PC-9 (cell line): ENCODE measurements at regions not wholly inside any gene's neighbourhood (a gene's known extent, or its start where the extent isn't known, plus 50 kb on each side); places are given as distances from the start of the nearest gene placed in this dataset.

Source experiments
- BruUV-seq: library from RNA; stranded (reverse); fragments of 400-500 nt; replicated peaks from 2 replicates; lab custom pipeline; 2021; lab: Mats Ljungman, UMichigan
- CTCF ChIA-PET: fragments of 300-600 bp; sonication (Branson Sonifier 250); formaldehyde crosslinking; loops from one replicate; lab custom pipeline; 2022; ENCODE audit warnings: antibody characterized with exemption; lab: Charles Lee
- POLR2A ChIA-PET: fragments of 300-600 bp; sonication (Branson Sonifier 250); formaldehyde crosslinking; loops from one replicate; lab custom pipeline; 2022; ENCODE audit warnings: antibody characterized with exemption; ENCODE audit not compliant: unreplicated experiment; lab: Charles Lee
- DNase-seq, 2 experiments: peaks; one replicate each; pipeline versions ENCODE4 v3.0.0 to v3.0.0-alpha.2; 2015 to 2022; ENCODE audit warnings: mixed read lengths in 1 of 2
- H2AFZ ChIP-seq: fragments of 200-600 bp; sonication (generic); 2 replicates; pipeline ENCODE4 v1.8.1; 2017; ENCODE audit warnings: antibody characterized with exemption
- H3F3A ChIP-seq: fragments of 200-600 bp; sonication (generic); 2 replicates; pipeline ENCODE4 v1.8.1; 2017; ENCODE audit warnings: antibody characterized with exemption, mild to moderate bottlenecking, low read depth; ENCODE audit not compliant: insufficient read depth
- H3K27ac ChIP-seq: fragments of 200-600 bp; sonication (generic); 2 replicates; pipeline ENCODE4 v1.6.1; 2016; ENCODE audit warnings: mixed run types
- H3K27me3 ChIP-seq: fragments of 200-600 bp; sonication (generic); 2 replicates; pipeline ENCODE4 v1.6.1; 2016; ENCODE audit warnings: low read depth, mixed run types; ENCODE audit not compliant: insufficient read depth
- H3K36me3 ChIP-seq: fragments of 200-600 bp; sonication (generic); 2 replicates; pipeline ENCODE4 v1.6.1; 2016; ENCODE audit warnings: low read depth, mixed run types
- H3K4me1 ChIP-seq: fragments of 200-600 bp; sonication (generic); replicated peaks from 2 replicates; pipeline ENCODE4 v1.6.1; 2016; ENCODE audit warnings: mixed run types; ENCODE audit not compliant: insufficient read depth
- H3K4me2 ChIP-seq: fragments of 200-600 bp; sonication (generic); 2 replicates; pipeline ENCODE4 v1.6.1; 2017; ENCODE audit warnings: mixed run types
- H3K4me3 ChIP-seq: fragments of 200-600 bp; sonication (generic); 2 replicates; pipeline ENCODE4 v1.6.1; 2016; ENCODE audit warnings: mixed run types
- H3K79me2 ChIP-seq: fragments of 200-600 bp; sonication (generic); 2 replicates; pipeline ENCODE4 v1.6.1; 2017; ENCODE audit warnings: low read depth, mixed run types
- H3K9me2 ChIP-seq: fragments of 200-600 bp; sonication (generic); 2 replicates; pipeline ENCODE4 v1.8.1; 2017; ENCODE audit warnings: mild to moderate bottlenecking; ENCODE audit not compliant: insufficient read depth
- H3K9me3 ChIP-seq: fragments of 200-600 bp; sonication (generic); 2 replicates; pipeline ENCODE4 v1.8.1; 2016; ENCODE audit warnings: low read depth; ENCODE audit not compliant: insufficient read depth
- H4K20me1 ChIP-seq: fragments of 200-600 bp; sonication (generic); 2 replicates; pipeline ENCODE4 v1.8.1; 2017; ENCODE audit not compliant: insufficient read depth
- CTCF ChIP-seq: fragments of 200-600 bp; sonication (generic); conservative IDR thresholded peaks from 2 replicates; pipeline ENCODE4 v1.6.1; 2017; ENCODE audit warnings: mixed run types, antibody characterized with exemption, mild to moderate bottlenecking, moderate library complexity
- EZH2 ChIP-seq: fragments of 200-600 bp; sonication (generic); IDR thresholded peaks from 2 replicates; pipeline ENCODE4 v1.8.0; 2017; ENCODE audit warnings: antibody characterized with exemption, low read depth
- intact Hi-C: fragments of 100-400 bp; cut with micrococcal nuclease; formaldehyde crosslinking; loops from one replicate; pipeline ENCODE4 v1.10.0; 2022; ENCODE audit not compliant: unreplicated experiment

GRCh38 chr16:63672493-63672892 is 1449.4 kb downstream of the CDH11 start:
- no peak for TF ChIP-seq EZH2
- TF ChIP-seq CTCF: no peak
- intact Hi-C loops: no loop called here
- Histone ChIP-seq H2AFZ (no peak overlapping the region), H3K79me2 (no peaks in the 10 kb centered on the region), H3K4me3 (no peak overlapping the region), H3K9me3 (no peaks in the 10 kb centered on the region), H3K27me3 (no peaks in the 10 kb centered on the region), H3K9me2 (no peaks in the 10 kb centered on the region), H3K36me3 (no peaks in the 10 kb centered on the region), H3F3A (no peaks in the 10 kb centered on the region), H3K4me1 (no peaks in the 10 kb centered on the region), H4K20me1 (no peaks in the 10 kb centered on the region), H3K27ac (no peak overlapping the region), H3K4me2 (no peak overlapping the region)
- BruUV-seq: no TSS peak
- POLR2A ChIA-PET: no interaction called here
- CTCF ChIA-PET: no interaction called here
- no peak for DNase-seq

GRCh38 chr16:63663155-63663554 is 1458.7 kb downstream of the CDH11 start:
- no peaks in the 10 kb centered on the region for H3K9me3 ChIP-seq
- no peaks in the 10 kb centered on the region for H3K36me3 ChIP-seq
- H3K4me2 ChIP-seq: no peak overlapping the region
- no TSS peak for BruUV-seq
- no peaks in the 10 kb centered on the region for H3K4me1 ChIP-seq
- no peak for DNase-seq
- H3K79me2 ChIP-seq: no peaks in the 10 kb centered on the region
- no peaks in the 10 kb centered on the region for H3K9me2 ChIP-seq
- POLR2A ChIA-PET: no interaction called here
- CTCF ChIA-PET: no interaction called here
- H3K27me3 ChIP-seq: no peaks in the 10 kb centered on the region
- TF ChIP-seq EZH2: no peak
- TF ChIP-seq CTCF: no peak
- intact Hi-C loops: no loop called here
- H4K20me1 ChIP-seq: no peaks in the 10 kb centered on the region
- no peak overlapping the region for H3K27ac ChIP-seq
- no peak overlapping the region for H3K4me3 ChIP-seq
- no peak overlapping the region for H2AFZ ChIP-seq
- no peaks in the 10 kb centered on the region for H3F3A ChIP-seq

- TF ChIP-seq CTCF: no peak
- TF ChIP-seq EZH2: no peak
- Histone ChIP-seq H3K9me2 (no peaks in the 10 kb centered on the region), H3K4me2 (no peak overlapping the region), H3K9me3 (no peaks in the 10 kb centered on the region), H3K79me2 (no peaks in the 10 kb centered on the region), H3K27me3 (no peaks in the 10 kb centered on the region), H2AFZ (no peak overlapping the region), H4K20me1 (no peaks in the 10 kb centered on the region), H3K27ac (no peak overlapping the region), H3K36me3 (no peaks in the 10 kb centered on the region), H3K4me1 (no peaks in the 10 kb centered on the region), H3K4me3 (no peak overlapping the region), H3F3A (no peaks in the 10 kb centered on the region)
- ChIA-PET POLR2A (no interaction called here), CTCF (no interaction called here)
- DNase-seq: no peak
- BruUV-seq: no TSS peak
- intact Hi-C loops: no loop called here
Measured at GRCh38 chr16:63655846-63656245, 1466.0 kb downstream of the CDH11 start.
